ENCODE measurements at regions not wholly inside any gene's neighbourhood (a gene's known extent, or its start where the extent isn't known, plus 50 kb on each side); places are given as distances from the start of the nearest gene placed in this dataset.

- in situ Hi-C loops (cut with MboI; ENCODE audit: low sequenced_read_pairs), result no loop called here
- Histone ChIP-seq H3K9me3 (no peaks in the 10 kb centered on the region), H3K4me1 (no peaks in the 10 kb centered on the region), H3K27me3 (ENCODE audit: low read depth) (no peaks in the 10 kb centered on the region), H3K36me3 (replicated peaks) (no peaks in the 10 kb centered on the region), H3K4me3 (no peak overlapping the region)
- DNase-seq (ENCODE audit: low spot score in 2 of 2), result no peak
These were observed 125.8 kb upstream of the GLI2 start for GRCh38 chr2:120609826-120610395.

DNA sequence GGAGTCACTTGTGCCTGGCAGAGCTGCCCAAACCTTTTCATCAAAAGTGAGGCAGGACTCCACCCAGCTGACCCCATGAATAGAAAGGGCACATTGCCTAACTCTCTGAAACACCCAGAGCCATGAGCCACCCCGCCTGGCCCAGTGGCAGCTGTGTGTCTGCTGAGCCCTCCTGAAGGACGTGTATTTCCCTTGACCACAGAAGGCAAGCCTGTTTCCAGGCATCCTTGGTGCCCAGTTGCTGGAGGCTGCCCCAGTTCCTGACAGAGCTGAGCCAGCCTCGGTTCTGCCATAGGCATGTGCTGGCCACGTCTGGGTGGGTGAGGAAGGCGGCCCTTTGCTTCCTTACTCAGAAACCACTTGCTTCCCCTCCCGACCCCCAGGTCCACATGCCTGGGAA, 124.7 kb upstream of the GLI2 start:
- Histone ChIP-seq H3K9me3 (no peaks in the 10 kb centered on the region), H3K4me3 (no peak overlapping the region), H3K27me3 (ENCODE audit: low read depth) (no peaks in the 10 kb centered on the region), H3K36me3 (replicated peaks) (no peaks in the 10 kb centered on the region), H3K4me1 (no peaks in the 10 kb centered on the region)
- no peak for DNase-seq (ENCODE audit: low spot score in 2 of 2)
- in situ Hi-C loops (cut with MboI; ENCODE audit: low sequenced_read_pairs), result no loop called here

DNA sequence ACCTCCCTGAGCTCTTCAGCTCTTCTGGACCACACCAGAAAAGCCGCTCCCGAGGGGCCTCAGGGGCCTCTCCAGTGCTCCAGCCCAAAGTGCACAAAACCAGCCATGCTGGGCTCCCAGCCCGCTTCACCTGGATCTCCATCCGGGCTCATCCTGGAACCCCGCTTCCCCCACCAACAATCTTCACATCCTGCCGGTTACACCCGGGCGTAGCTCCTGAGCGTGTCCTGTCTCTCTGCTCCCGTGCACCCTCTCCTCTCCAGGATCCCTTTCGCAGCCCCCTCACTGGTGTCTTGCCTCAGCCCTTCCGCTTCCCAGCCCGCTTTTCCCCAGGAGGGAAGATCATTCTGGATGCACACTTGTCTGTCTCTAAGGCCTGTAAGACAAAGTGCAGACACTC, 123.7 kb upstream of the GLI2 start:
- DNase-seq (ENCODE audit: low spot score in 2 of 2), result no peak
- Histone ChIP-seq H3K4me3 (no peak overlapping the region), H3K27me3 (ENCODE audit: low read depth) (no peaks in the 10 kb centered on the region), H3K9me3 (no peaks in the 10 kb centered on the region), H3K4me1 (no peaks in the 10 kb centered on the region), H3K36me3 (replicated peaks) (no peaks in the 10 kb centered on the region)
- in situ Hi-C loops (cut with MboI; ENCODE audit: low sequenced_read_pairs), result no loop called here

DNA sequence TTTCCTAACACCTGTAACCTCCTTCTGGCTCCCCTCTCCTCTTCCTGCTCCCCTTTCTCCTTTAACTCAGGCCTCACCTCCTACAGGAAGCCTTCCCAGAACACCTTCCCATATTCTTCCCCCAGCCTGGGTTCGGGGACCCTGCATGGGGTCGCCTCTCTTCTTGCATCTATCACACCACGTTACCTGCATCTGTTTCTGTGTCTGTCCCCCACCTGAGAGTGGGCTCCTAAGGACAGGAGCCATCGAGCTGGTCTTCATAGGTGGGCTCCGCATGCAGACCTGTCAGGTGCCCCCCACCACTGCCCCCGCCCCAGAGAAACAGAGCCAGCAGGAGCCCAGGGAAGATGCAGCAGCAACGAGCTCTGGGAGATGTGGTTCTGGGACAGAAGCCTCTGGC, 123.2 kb upstream of the GLI2 start:
- in situ Hi-C loops (cut with MboI; ENCODE audit: low sequenced_read_pairs), result no loop called here
- Histone ChIP-seq H3K27me3 (ENCODE audit: low read depth) (no peaks in the 10 kb centered on the region), H3K36me3 (replicated peaks) (no peaks in the 10 kb centered on the region), H3K4me1 (no peaks in the 10 kb centered on the region), H3K4me3 (no peak overlapping the region), H3K9me3 (no peaks in the 10 kb centered on the region)
- DNase-seq (ENCODE audit: low spot score in 2 of 2), result no peak

DNA sequence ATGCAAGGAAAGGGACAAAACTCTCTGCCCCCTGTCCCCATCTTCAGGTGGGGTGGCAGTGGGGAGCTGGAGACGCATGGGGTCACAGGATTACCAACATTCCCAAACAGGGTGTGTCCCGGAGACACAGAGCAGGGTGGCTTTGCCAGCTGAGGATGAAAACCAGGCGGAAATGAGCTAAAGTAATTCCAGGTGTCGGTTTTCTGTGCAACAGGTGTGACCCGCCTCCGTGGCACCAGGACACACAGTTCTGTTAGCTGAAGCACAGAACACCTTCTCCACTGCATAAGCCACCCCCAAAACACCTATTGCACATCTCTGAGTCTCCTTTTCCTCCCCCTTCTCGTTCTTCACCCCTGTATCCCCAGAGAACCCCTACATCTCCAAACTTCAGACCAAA, 122.7 kb upstream of the GLI2 start:
- no peaks in the 10 kb centered on the region for H3K4me1 ChIP-seq
- no peak for DNase-seq (ENCODE audit: low spot score in 2 of 2)
- no peaks in the 10 kb centered on the region for H3K9me3 ChIP-seq
- no peaks in the 10 kb centered on the region for H3K36me3 ChIP-seq (replicated peaks)
- H3K4me3 ChIP-seq, result no peak overlapping the region
- no peaks in the 10 kb centered on the region for H3K27me3 ChIP-seq (ENCODE audit: low read depth)
- in situ Hi-C loops (cut with MboI; ENCODE audit: low sequenced_read_pairs), result no loop called here

DNA sequence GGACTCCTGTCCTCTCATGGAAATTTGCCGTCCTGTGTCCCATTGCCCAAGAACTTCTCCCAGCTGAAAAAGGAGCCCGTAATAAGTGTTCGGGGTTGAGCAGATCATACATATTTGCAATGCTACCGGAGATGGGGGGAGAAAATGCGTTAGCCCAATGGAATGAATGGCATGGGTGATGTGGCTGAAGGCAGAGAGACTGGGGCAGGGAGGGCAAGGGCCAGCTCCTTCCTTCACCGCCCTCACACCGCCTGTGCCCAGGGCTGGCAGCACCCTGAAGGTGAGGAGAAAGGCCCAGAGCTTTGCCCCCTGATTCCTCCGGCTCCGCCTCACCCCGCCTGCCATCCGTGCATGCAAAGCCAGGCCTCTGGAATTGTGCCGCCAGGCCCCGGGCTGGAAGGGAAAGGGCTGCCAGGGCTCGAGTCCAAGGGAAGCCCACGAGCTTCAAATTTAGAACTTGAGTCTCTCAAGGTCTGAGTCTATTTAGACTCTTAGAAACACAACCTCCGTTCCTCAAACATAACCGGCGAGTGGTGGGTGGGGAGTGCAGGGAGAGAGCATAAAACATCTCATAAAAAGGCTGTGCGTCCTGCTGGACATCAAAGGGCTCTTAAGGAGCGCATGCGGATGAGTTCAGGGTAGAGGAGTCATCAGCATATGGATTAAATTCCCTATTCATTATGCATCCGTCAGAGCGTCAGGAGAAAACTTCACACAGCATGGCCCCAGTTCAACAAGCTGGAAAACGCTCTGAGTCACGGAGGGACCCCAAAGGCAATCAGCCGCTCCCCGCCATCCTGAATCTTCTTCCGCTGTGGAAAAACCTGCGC, 121.7 kb upstream of the GLI2 start:
- H3K4me3 ChIP-seq, result no peak overlapping the region
- H3K36me3 ChIP-seq (replicated peaks), result no peaks in the 10 kb centered on the region
- H3K4me1 ChIP-seq, result no peaks in the 10 kb centered on the region
- H3K9me3 ChIP-seq, result no peaks in the 10 kb centered on the region
- no peak for DNase-seq (ENCODE audit: low spot score in 2 of 2)
- in situ Hi-C loops (cut with MboI; ENCODE audit: low sequenced_read_pairs), result no loop called here
- H3K27me3 ChIP-seq (ENCODE audit: low read depth), result no peaks in the 10 kb centered on the region

GRCh38 chr2:120614901-120615300, 120.8 kb upstream of the GLI2 start:
- no peak overlapping the region for H3K4me3 ChIP-seq
- no peaks in the 10 kb centered on the region for H3K27me3 ChIP-seq (ENCODE audit: low read depth)
- in situ Hi-C loops (cut with MboI; ENCODE audit: low sequenced_read_pairs), result no loop called here
- no peaks in the 10 kb centered on the region for H3K9me3 ChIP-seq
- no peaks in the 10 kb centered on the region for H3K36me3 ChIP-seq (replicated peaks)
- H3K4me1 ChIP-seq, result no peaks in the 10 kb centered on the region
- no peak for DNase-seq (ENCODE audit: low spot score in 2 of 2)

GRCh38 chr2:120616261-120616660, 119.4 kb upstream of the GLI2 start:
- no peaks in the 10 kb centered on the region for H3K36me3 ChIP-seq (replicated peaks)
- no peaks in the 10 kb centered on the region for H3K4me1 ChIP-seq
- H3K4me3 ChIP-seq, result no peak overlapping the region
- no peaks in the 10 kb centered on the region for H3K9me3 ChIP-seq
- no peaks in the 10 kb centered on the region for H3K27me3 ChIP-seq (ENCODE audit: low read depth)
- in situ Hi-C loops (cut with MboI; ENCODE audit: low sequenced_read_pairs), result no loop called here
- no peak for DNase-seq (ENCODE audit: low spot score in 2 of 2)

DNA sequence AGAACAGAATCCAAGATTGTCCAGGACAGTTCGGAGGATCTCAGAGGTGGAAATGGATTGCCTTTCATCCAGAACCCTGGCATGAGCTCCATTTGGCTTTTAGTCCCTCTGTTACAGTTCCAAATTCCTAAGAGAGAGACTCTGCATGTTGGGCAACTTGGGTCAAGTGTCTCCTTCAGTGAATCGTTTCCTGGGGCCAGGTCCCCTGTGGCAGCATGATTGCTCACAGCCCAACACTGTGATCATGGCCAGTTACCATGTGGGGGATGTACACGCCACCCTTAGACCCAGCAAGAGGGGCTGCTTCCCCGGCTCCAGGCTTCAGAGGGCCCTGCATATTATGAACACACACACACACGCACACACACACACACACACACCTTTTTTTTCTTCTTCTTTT, 118.6 kb upstream of the GLI2 start:
- no peaks in the 10 kb centered on the region for H3K9me3 ChIP-seq
- H3K36me3 ChIP-seq (replicated peaks), result no peaks in the 10 kb centered on the region
- in situ Hi-C loops (cut with MboI; ENCODE audit: low sequenced_read_pairs), result no loop called here
- no peak overlapping the region for H3K4me3 ChIP-seq
- no peaks in the 10 kb centered on the region for H3K27me3 ChIP-seq (ENCODE audit: low read depth)
- H3K4me1 ChIP-seq, result no peaks in the 10 kb centered on the region
- DNase-seq (ENCODE audit: low spot score in 2 of 2), result no peak

DNA sequence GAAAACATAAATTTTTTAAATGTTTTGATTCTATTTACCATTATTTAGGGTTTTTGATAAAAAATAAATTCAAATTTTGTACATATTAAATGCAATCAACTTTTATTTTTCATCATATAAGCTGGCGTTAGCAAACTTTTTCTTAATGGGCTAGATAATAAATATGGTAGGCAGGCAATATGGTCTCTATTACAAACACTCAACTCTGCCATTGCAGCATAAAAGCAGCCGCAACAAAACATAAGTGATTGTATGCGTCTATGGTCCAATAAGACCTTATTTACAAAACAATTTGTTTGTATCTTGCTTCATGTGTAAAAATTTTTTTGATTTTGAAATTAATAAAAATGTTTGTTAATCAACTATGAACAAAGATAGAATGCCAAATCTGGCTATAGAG, 116.8 kb upstream of the GLI2 start:
- Histone ChIP-seq H3K27me3 (ENCODE audit: low read depth) (no peaks in the 10 kb centered on the region), H3K4me3 (no peak overlapping the region), H3K36me3 (replicated peaks) (no peaks in the 10 kb centered on the region), H3K4me1 (no peaks in the 10 kb centered on the region), H3K9me3 (no peaks in the 10 kb centered on the region)
- DNase-seq (ENCODE audit: low spot score in 2 of 2), result no peak
- in situ Hi-C loops (cut with MboI; ENCODE audit: low sequenced_read_pairs), result no loop called here

GRCh38 chr2:120619579-120619978, 116.1 kb upstream of the GLI2 start:
- H3K4me1 ChIP-seq, result no peaks in the 10 kb centered on the region
- H3K9me3 ChIP-seq, result no peaks in the 10 kb centered on the region
- no peak overlapping the region for H3K4me3 ChIP-seq
- DNase-seq (ENCODE audit: low spot score in 2 of 2), result no peak
- no peaks in the 10 kb centered on the region for H3K36me3 ChIP-seq (replicated peaks)
- no peaks in the 10 kb centered on the region for H3K27me3 ChIP-seq (ENCODE audit: low read depth)
- in situ Hi-C loops (cut with MboI; ENCODE audit: low sequenced_read_pairs), result no loop called here

GRCh38 chr2:120620025-120620793, 115.5 kb upstream of the GLI2 start:
- Histone ChIP-seq H3K9me3 (no peaks in the 10 kb centered on the region), H3K4me1 (no peaks in the 10 kb centered on the region), H3K36me3 (replicated peaks) (no peaks in the 10 kb centered on the region), H3K4me3 (no peak overlapping the region), H3K27me3 (ENCODE audit: low read depth) (no peaks in the 10 kb centered on the region)
- DNase-seq (ENCODE audit: low spot score in 2 of 2), result no peak
- in situ Hi-C loops (cut with MboI; ENCODE audit: low sequenced_read_pairs), result no loop called here

- Histone ChIP-seq H3K9me3 (no peaks in the 10 kb centered on the region), H3K4me3 (no peak overlapping the region), H3K27me3 (ENCODE audit: low read depth) (no peaks in the 10 kb centered on the region), H3K36me3 (replicated peaks) (no peaks in the 10 kb centered on the region), H3K4me1 (no peaks in the 10 kb centered on the region)
- in situ Hi-C loops (cut with MboI; ENCODE audit: low sequenced_read_pairs), result no loop called here
- DNase-seq (ENCODE audit: low spot score in 2 of 2), result no peak
These were observed 113.4 kb upstream of the GLI2 start for GRCh38 chr2:120622159-120622869.
